ENCODE measurements at regions not wholly inside any gene's neighbourhood (a gene's known extent, or its start where the extent isn't known, plus 50 kb on each side); places are given as distances from the start of the nearest gene placed in this dataset.

DNA sequence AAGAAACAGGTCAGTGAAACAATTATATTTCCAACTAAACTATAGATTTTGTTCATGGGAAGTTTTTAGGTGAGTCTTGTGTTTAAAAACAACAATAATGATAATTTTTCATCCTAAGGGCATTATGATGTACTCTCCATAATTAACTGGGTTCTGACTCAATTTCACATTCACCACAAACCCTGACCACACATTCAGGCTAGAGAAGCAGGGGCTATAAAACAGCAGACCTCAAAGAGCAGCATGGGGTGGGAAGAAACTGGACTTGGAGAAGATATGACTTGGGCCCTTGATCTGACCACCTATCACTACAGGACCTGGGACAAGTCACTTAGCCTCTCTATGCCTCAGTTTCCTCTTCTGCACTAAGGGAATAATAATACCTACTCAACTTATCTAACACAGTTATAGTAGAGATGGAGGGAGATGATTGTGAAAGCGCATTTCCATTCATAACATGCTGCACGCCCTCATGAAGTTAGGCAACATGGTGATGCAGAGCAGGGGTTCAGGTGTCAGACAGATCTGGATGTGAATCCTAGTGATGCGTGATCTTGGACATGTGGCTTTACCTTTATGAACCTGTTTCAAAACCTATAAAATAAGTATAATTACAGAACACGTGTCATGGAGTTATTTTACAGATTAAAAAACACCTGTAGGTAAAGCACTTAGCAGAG, 63.0 kb upstream of the ACP3 start:
- Mint-ChIP-seq H3K4me1 (no peaks in the 10 kb centered on the region), H3K27me3 (peaks cover 10% of the 10 kb centered on the region), H3K4me3 (no peak overlapping the region), H3K9me3 (no peaks in the 10 kb centered on the region), H3K36me3 (ENCODE audit: low read depth) (no peaks in the 10 kb centered on the region), H3K27ac (no peak overlapping the region)
- no peak for DNase-seq
- CTCF ChIA-PET = interaction anchor here (1.3 kb wide), 1 partner anchor 89 kb away, joined by 5 read pairs; no protein-coding TSS in a partner anchor
- POLR2A ChIA-PET = no interaction called here

DNA sequence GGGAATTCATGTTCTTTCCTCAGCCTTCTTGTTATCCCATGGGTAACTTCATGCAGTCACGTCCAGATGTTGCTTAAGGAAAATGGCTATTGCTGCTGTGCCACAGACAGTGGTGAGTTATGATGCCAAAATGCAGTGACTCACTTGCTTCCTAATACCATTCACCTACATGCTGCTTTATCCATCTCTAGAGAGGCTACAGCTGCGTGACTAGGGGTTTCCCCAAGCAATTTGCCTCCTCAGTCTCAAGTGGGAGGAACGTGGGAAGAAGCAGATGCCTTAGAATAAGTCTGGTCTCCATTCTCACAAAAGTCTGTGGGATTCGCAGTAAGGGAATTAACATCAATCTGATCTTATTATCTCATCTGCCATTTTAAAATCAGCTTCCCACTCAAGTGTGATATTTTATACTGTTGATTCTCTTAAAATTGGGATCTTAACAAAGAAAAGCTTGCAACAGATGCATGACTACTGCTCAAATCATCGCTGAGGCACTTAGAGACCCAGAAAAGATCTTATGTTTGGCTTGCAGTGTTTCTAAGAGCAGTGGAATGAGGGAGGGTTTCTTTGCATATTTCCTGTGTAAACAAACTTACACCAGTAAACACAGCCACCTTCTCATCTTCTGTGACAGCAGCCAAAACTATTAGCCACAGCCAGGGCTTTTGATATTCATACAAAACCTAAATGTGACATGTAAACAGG, 62.0 kb upstream of the ACP3 start:
- H3K4me1 Mint-ChIP-seq = no peaks in the 10 kb centered on the region
- no peak overlapping the region for H3K4me3 Mint-ChIP-seq
- CTCF ChIA-PET = interaction anchor here (1.3 kb wide), 1 partner anchor 88 kb away, joined by 5 read pairs; no protein-coding TSS in a partner anchor
- peaks cover 14% of the 10 kb centered on the region for H3K27me3 Mint-ChIP-seq
- H3K36me3 Mint-ChIP-seq (ENCODE audit: low read depth) = no peaks in the 10 kb centered on the region
- POLR2A ChIA-PET = no interaction called here
- H3K9me3 Mint-ChIP-seq = no peaks in the 10 kb centered on the region
- H3K27ac Mint-ChIP-seq = no peak overlapping the region
- no peak for DNase-seq

DNA sequence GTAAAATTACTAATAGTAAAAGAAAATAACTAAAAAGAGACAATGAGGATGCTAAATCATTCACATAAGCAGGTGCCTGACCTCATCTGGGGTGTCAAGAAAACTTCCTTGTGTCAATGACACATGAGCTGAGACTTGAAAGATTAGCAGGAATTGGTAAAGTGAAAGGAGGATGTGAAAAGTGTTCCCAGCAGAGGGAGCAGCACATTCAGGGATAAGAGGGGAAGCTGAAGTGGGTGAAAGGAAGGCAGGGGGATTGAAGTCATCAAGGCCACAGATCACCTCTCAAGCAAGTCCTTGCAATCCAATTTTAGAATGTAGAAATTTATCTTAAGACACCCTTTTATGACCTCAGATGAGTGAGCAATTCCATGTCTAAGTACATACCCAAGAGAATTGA, 60.2 kb upstream of the ACP3 start:
- ChIA-PET POLR2A (no interaction called here), CTCF (no interaction called here)
- Mint-ChIP-seq H3K9me3 (no peaks in the 10 kb centered on the region), H3K4me3 (no peak overlapping the region), H3K27me3 (peaks cover 13% of the 10 kb centered on the region), H3K4me1 (no peaks in the 10 kb centered on the region), H3K36me3 (ENCODE audit: low read depth) (no peaks in the 10 kb centered on the region), H3K27ac (no peak overlapping the region)
- no peak for DNase-seq

DNA sequence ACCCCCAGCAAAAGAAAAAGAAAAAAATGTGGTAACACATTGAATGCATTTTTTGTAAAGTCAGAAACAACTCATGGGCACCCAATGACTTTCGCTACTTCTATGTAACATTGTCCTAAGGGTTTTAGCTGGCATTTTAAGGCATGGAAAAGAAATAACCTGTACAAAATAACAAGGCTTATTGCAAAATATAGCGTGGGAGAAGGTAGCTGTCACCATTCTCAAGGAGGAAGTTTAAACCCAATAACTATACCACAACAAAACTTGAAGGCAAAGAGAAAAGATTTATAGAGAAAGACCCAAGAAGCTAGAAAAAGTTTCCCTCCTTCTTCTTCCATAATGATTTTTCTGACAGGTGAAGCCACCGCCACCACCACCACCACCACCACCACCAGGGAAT, 55.7 kb upstream of the ACP3 start:
- no peaks in the 10 kb centered on the region for H3K36me3 Mint-ChIP-seq (ENCODE audit: low read depth)
- H3K27me3 Mint-ChIP-seq = peaks cover 20% of the 10 kb centered on the region
- H3K27ac Mint-ChIP-seq = no peak overlapping the region
- ChIA-PET POLR2A (no interaction called here), CTCF (no interaction called here)
- no peaks in the 10 kb centered on the region for H3K9me3 Mint-ChIP-seq
- DNase-seq = no peak
- no peaks in the 10 kb centered on the region for H3K4me1 Mint-ChIP-seq
- no peak overlapping the region for H3K4me3 Mint-ChIP-seq

DNA sequence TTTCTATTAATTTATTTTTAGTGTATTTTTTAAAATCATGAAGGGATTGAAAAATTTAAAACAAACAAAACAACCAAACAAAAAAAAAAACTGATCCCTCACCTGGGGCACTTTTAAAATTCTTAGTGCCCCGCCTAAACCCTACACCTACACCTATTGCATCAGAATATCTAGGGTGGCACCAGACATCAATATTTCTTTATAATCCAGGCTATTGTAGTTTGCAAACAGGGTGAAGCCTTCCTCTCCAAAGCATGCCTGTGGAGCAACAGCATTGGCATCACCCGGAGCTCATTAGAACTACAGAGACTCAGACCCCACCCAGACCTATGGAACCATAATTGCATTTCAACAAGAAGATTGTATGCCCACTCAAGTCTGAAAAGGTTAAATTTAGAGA, 54.9 kb upstream of the ACP3 start:
- POLR2A ChIA-PET = no interaction called here

DNA sequence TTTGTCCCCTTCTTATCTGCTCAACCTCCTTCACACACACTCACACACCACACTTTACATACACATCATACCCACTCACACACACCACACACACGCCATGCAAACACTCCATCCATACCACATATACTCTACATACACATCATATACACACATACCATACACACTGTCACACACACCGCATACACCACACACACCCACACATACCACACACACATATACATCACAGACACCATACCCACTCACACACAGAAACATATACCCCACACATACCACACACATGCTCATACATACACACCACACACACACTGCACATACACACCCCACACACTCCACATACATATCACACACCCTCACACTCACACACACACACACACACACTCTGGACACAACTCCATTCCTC, 54.3 kb upstream of the ACP3 start:
- Mint-ChIP-seq H3K4me1 (no peaks in the 10 kb centered on the region), H3K27ac (no peak overlapping the region), H3K9me3 (no peaks in the 10 kb centered on the region), H3K27me3 (peaks cover 15% of the 10 kb centered on the region), H3K36me3 (ENCODE audit: low read depth) (no peaks in the 10 kb centered on the region), H3K4me3 (no peak overlapping the region)
- POLR2A ChIA-PET = no interaction called here
- CTCF ChIA-PET = no interaction called here
- no peak for DNase-seq

More for the DNA sequence above, 54.9 kb upstream of the ACP3 start:
- Mint-ChIP-seq H3K36me3 (ENCODE audit: low read depth) (no peaks in the 10 kb centered on the region), H3K9me3 (no peaks in the 10 kb centered on the region), H3K4me1 (no peaks in the 10 kb centered on the region), H3K4me3 (no peak overlapping the region), H3K27me3 (peaks cover 18% of the 10 kb centered on the region), H3K27ac (no peak overlapping the region)
- no peak for DNase-seq
- CTCF ChIA-PET = no interaction called here

DNA sequence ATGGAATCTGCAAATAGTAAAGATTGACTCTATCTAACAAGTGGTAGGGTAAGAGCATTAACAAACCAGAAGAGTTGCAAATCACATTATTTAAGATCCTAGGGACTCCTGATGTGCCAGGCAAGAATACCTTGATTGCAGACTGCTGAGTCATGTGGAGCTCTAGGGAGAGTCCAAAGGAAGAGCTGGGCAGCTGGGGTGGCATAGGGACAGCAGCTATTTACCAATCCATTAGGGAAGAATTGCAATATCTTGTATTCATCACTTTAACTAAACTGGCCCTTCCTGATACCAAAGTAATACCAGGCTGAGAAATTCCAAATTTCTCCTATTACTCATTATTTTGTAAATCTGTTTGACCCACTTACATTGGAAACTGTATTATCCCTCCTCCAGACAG, 52.2 kb upstream of the ACP3 start:
- Mint-ChIP-seq H3K36me3 (ENCODE audit: low read depth) (no peaks in the 10 kb centered on the region), H3K4me1 (no peaks in the 10 kb centered on the region), H3K4me3 (no peak overlapping the region), H3K9me3 (no peaks in the 10 kb centered on the region), H3K27me3 (peaks cover 9% of the 10 kb centered on the region), H3K27ac (no peak overlapping the region)
- POLR2A ChIA-PET = no interaction called here
- CTCF ChIA-PET = no interaction called here
- no peak for DNase-seq

DNA sequence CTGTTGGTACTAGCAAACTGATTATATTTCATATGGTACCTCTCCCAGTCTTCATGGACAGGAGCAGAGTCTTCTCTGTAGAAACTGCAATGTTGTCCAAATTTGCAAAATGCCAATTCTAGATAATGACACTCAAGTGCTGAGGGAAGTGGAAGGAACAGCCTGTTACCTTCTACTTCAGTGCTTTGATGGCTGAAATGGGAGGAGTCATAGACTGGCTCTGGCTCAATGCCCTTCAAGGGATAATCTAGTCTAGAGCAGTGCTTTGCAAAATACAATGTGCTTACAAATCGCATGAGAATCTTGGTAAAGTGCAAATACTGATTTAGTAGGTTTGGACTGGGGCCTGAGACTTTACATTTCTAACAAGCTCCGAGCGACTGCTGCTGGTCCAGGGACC, 51.7 kb upstream of the ACP3 start:
- DNase-seq = no peak
- no peaks in the 10 kb centered on the region for H3K4me1 Mint-ChIP-seq
- no peak overlapping the region for H3K4me3 Mint-ChIP-seq
- ChIA-PET POLR2A (no interaction called here), CTCF (no interaction called here)
- H3K27ac Mint-ChIP-seq = no peak overlapping the region
- H3K9me3 Mint-ChIP-seq = no peaks in the 10 kb centered on the region
- H3K36me3 Mint-ChIP-seq (ENCODE audit: low read depth) = no peaks in the 10 kb centered on the region
- H3K27me3 Mint-ChIP-seq = peaks cover 9% of the 10 kb centered on the region

DNA sequence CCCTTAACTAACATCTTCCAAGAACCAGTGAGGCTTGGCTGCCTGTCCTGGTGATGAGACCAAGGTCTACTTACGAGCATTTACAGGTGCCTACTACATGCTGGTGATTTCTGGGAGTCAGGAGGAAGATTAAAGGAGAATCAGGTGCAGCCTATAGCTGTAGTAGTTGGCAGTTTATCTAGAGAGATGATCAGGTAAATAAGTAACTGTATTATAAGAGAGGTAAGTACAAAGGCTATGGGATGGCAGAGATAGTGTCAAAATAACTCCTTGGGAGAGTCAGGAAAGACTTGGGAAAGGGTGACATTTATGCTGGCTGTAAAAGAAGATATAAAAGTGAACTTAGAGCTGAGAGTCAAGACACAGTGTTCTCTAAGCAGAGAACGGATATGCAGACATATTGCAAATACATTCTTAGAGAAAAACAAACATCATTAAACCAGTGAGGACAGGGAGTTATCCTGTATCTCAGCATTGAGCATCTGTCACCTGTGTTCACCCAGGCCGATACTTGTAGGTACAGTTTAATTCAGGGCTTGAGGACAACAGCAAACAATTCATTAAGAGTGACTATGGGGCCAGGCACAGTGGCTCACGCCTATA, 49.7 kb upstream of the ACP3 start:
- POLR2A ChIA-PET = no interaction called here
- H3K27ac Mint-ChIP-seq = no peak overlapping the region
- H3K9me3 Mint-ChIP-seq = no peaks in the 10 kb centered on the region
- no peak for DNase-seq
- H3K4me1 Mint-ChIP-seq = no peaks in the 10 kb centered on the region
- H3K36me3 Mint-ChIP-seq (ENCODE audit: low read depth) = no peaks in the 10 kb centered on the region
- CTCF ChIA-PET = no interaction called here
- no peak overlapping the region for H3K4me3 Mint-ChIP-seq
- peaks cover 11% of the 10 kb centered on the region for H3K27me3 Mint-ChIP-seq

Data from activated CD4-positive, alpha-beta memory T cell treated with anti-CD3 and anti-CD28 coated beads, Interleukin-2, amount 10 ng/mL, durations not matched to agents 7 days and 5 days (primary cell).